H1 (cell line): ENCODE measurements at regions not wholly inside any gene's neighbourhood (a gene's known extent, or its start where the extent isn't known, plus 50 kb on each side); places are given as distances from the start of the nearest gene placed in this dataset.

Experiments
- CTCF ChIA-PET: fragments of 300-600 bp; sonication (Branson Sonifier 250); formaldehyde crosslinking; loops from one replicate; lab custom pipeline; 2021; ENCODE audit not compliant: partially characterized antibody; lab: Charles Lee
- POLR2A ChIA-PET: fragments of 300-600 bp; sonication (Branson Sonifier 250); formaldehyde crosslinking; loops from one replicate; lab custom pipeline; 2021; ENCODE audit warnings: inconsistent platforms; ENCODE audit not compliant: partially characterized antibody; lab: Charles Lee
- DNase-seq, 2 experiments: peaks; one replicate each; pipeline versions ENCODE4 v3.0.0 to v3.0.0-alpha.2; 2010 to 2022; ENCODE audit warnings: low spot score in 2 of 2, low read depth in 1 of 2, mixed read lengths in 1 of 2
- FAIRE-seq: peaks from 2 replicates; lab custom pipeline; 2011; peaks lifted over from hg19 to GRCh38; lab: Jason Lieb, UNC
- H2AFZ ChIP-seq: 2 replicates; pipeline ENCODE4 v1.8.1; 2012; ENCODE audit warnings: low read length, inconsistent platforms
- H2AK5ac ChIP-seq: 2 replicates; pipeline ENCODE4 v1.6.1; 2013; ENCODE audit warnings: low read depth, low read length
- H2BK120ac ChIP-seq: replicated peaks from 2 replicates; pipeline ENCODE3; 2013; ENCODE audit warnings: low read depth, low read length, inconsistent platforms
- H2BK12ac ChIP-seq: 2 replicates; pipeline ENCODE4 v1.6.1; 2013; ENCODE audit warnings: low read depth, low read length
- H2BK15ac ChIP-seq: 2 replicates; pipeline ENCODE4 v1.6.1; 2013; ENCODE audit warnings: low read length
- H2BK20ac ChIP-seq: 2 replicates; pipeline ENCODE4 v1.6.1; 2013; ENCODE audit warnings: low read length
- H2BK5ac ChIP-seq: 2 replicates; pipeline ENCODE4 v1.6.1; 2013; ENCODE audit warnings: low read depth, low read length
- H3K14ac ChIP-seq: 2 replicates; pipeline ENCODE4 v1.6.1; 2013; ENCODE audit warnings: inconsistent platforms; ENCODE audit not compliant: insufficient read length
- H3K18ac ChIP-seq: 2 replicates; pipeline ENCODE4 v1.6.1; 2013; ENCODE audit warnings: low read length; ENCODE audit errors: extremely low read depth
- H3K23ac ChIP-seq: 2 replicates; pipeline ENCODE4 v1.6.1; 2013; ENCODE audit warnings: inconsistent platforms; ENCODE audit not compliant: insufficient read length
- H3K23me2 ChIP-seq: 2 replicates; pipeline ENCODE4 v1.6.1; 2013; ENCODE audit warnings: low read depth, low read length
- H3K27ac ChIP-seq: 2 replicates; pipeline ENCODE4 v1.6.1; 2011; ENCODE audit warnings: low read depth, low read length, inconsistent platforms
- H3K27me3 ChIP-seq, 4 experiments: replicated peaks in 1 of 4; 1 replicate in 1 of 4; 2 replicates in 3 of 4; pipeline versions ENCODE4 v1.6.1 to v1.8.1; 2011 to 2013; ENCODE audit warnings: low read length in 3 of 4, mild to moderate bottlenecking in 3 of 4, inconsistent platforms in 2 of 4, mixed read lengths in 2 of 4, moderate library complexity in 1 of 4; ENCODE audit not compliant: control insufficient read depth in 3 of 4, insufficient read depth in 3 of 4; ENCODE audit errors: extremely low read depth in 1 of 4
- H3K36me3 ChIP-seq, 4 experiments: 2 replicates each; pipeline versions ENCODE4 v1.6.1 to v1.8.1; 2011 to 2013; ENCODE audit warnings: mild to moderate bottlenecking in 4 of 4, low read length in 3 of 4, moderate library complexity in 2 of 4, control low read depth in 1 of 4, inconsistent platforms in 1 of 4; ENCODE audit not compliant: insufficient read depth in 4 of 4, control insufficient read depth in 2 of 4
- H3K4ac ChIP-seq: replicated peaks from 2 replicates; pipeline ENCODE3; 2013; ENCODE audit warnings: low read length, low read depth, mixed read lengths, inconsistent platforms; ENCODE audit not compliant: insufficient read length
- H3K4me1 ChIP-seq, 4 experiments: replicated peaks in 1 of 4; 1 replicate in 1 of 4; 2 replicates in 3 of 4; pipeline versions ENCODE4 v1.6.1 to v1.8.1; 2011 to 2013; ENCODE audit warnings: low read length in 3 of 4, inconsistent platforms in 2 of 4, mixed read lengths in 1 of 4; ENCODE audit not compliant: insufficient read depth in 4 of 4, control insufficient read depth in 3 of 4
- H3K4me2 ChIP-seq, 2 experiments: 2 replicates each; pipeline versions ENCODE4 v1.6.1 to v1.8.1; 2011 to 2013; ENCODE audit warnings: low read depth in 2 of 2, low read length in 2 of 2, control low read depth in 1 of 2, inconsistent platforms in 1 of 2, mild to moderate bottlenecking in 1 of 2; ENCODE audit not compliant: insufficient read depth in 1 of 2
- H3K4me3 ChIP-seq, 4 experiments: fragments of 200-600, 300-600 bp in 1 of 4; sonication (generic), shearing (Covaris generic), sonication (Bioruptor Twin) in 1 of 4; 2 replicates each; pipeline versions ENCODE4 v1.5.1 to v1.8.1; 2011 to 2016; ENCODE audit warnings: low read length in 4 of 4, low read depth in 3 of 4, control low read depth in 2 of 4, inconsistent platforms in 2 of 4, mild to moderate bottlenecking in 2 of 4, mixed read lengths in 1 of 4, moderate library complexity in 1 of 4; ENCODE audit not compliant: insufficient read depth in 2 of 4; ENCODE audit errors: extremely low read depth in 1 of 4
- H3K56ac ChIP-seq: replicated peaks from 2 replicates; pipeline ENCODE3; 2013; ENCODE audit warnings: low read depth, mild to moderate bottlenecking, mixed read lengths, low read length, inconsistent platforms; ENCODE audit not compliant: insufficient read length
- H3K79me1 ChIP-seq: 2 replicates; pipeline ENCODE4 v1.6.1; 2013; ENCODE audit warnings: low read depth, low read length, control low read depth
- H3K79me2 ChIP-seq, 2 experiments: 2 replicates each; pipeline versions ENCODE4 v1.6.1 to v1.8.1; 2012 to 2013; ENCODE audit warnings: low read length in 2 of 2, mild to moderate bottlenecking in 2 of 2, inconsistent platforms in 1 of 2; ENCODE audit not compliant: insufficient read depth in 2 of 2, control insufficient read depth in 1 of 2
- H3K9ac ChIP-seq, 4 experiments: replicated peaks in 1 of 4; 1 replicate in 1 of 4; 2 replicates in 3 of 4; pipeline versions ENCODE4 v1.6.1 to v1.8.1; 2011 to 2013; ENCODE audit warnings: low read depth in 3 of 4, low read length in 3 of 4, control low read depth in 2 of 4, mild to moderate bottlenecking in 2 of 4, moderate library complexity in 2 of 4, inconsistent platforms in 1 of 4; ENCODE audit errors: extremely low read depth in 1 of 4
- H3K9me3 ChIP-seq, 2 experiments: 2 replicates each; pipeline versions ENCODE4 v1.6.1 to v1.8.1; 2012 to 2013; ENCODE audit warnings: mild to moderate bottlenecking in 2 of 2, moderate library complexity in 2 of 2, control low read depth in 1 of 2, inconsistent platforms in 1 of 2, low read depth in 1 of 2, low read length in 1 of 2, mixed read lengths in 1 of 2; ENCODE audit not compliant: insufficient read depth in 2 of 2
- H4K20me1 ChIP-seq, 2 experiments: replicated peaks in 1 of 2; 2 replicates each; pipeline versions ENCODE3 to v1.8.1; 2011 to 2013; ENCODE audit warnings: inconsistent platforms in 2 of 2, low read length in 2 of 2, mild to moderate bottlenecking in 1 of 2; ENCODE audit not compliant: insufficient read depth in 2 of 2, control insufficient read depth in 1 of 2
- H4K5ac ChIP-seq: 2 replicates; pipeline ENCODE4 v1.6.1; 2013; ENCODE audit warnings: low read length, low read depth, mixed read lengths, inconsistent platforms; ENCODE audit not compliant: insufficient read length
- H4K8ac ChIP-seq: 2 replicates; pipeline ENCODE4 v1.8.0; 2013; ENCODE audit warnings: mild to moderate bottlenecking, moderate library complexity, low read length, inconsistent platforms; ENCODE audit not compliant: insufficient read depth; ENCODE audit errors: extremely low read depth
- H4K91ac ChIP-seq: replicated peaks from 2 replicates; pipeline ENCODE3; 2013; ENCODE audit warnings: low read length, mixed read lengths, inconsistent platforms; ENCODE audit not compliant: insufficient read length
- BRCA1 ChIP-seq: IDR thresholded peaks from 2 replicates; pipeline ENCODE4 v1.6.1; 2012; ENCODE audit warnings: low read depth, low read length, improper control_type of control experiment
- CBX5 ChIP-seq: fragments of 300-800, 300-1000 bp; sonication (generic); IDR thresholded peaks from 2 replicates; pipeline ENCODE4 v1.7.1; 2016; ENCODE audit warnings: antibody characterized with exemption, low read length, low read depth
- CBX8 ChIP-seq: fragments of 300-800, 300-1000 bp; sonication (generic); IDR thresholded peaks from 2 replicates; pipeline ENCODE4 v1.7.1; 2016; ENCODE audit warnings: low read depth, low read length, borderline replicate concordance
- EZH2 ChIP-seq: fragments of 200-600 bp; sonication (generic); IDR thresholded peaks from 2 replicates; pipeline ENCODE4 v1.7.1; 2012; ENCODE audit warnings: low read depth, mild to moderate bottlenecking, moderate library complexity, low read length, inconsistent platforms; ENCODE audit not compliant: severe bottlenecking
- HDAC6 ChIP-seq: IDR thresholded peaks from one replicate; pipeline ENCODE4 v1.7.1; 2012; ENCODE audit warnings: low read depth, mild to moderate bottlenecking, inconsistent platforms, low read length, moderate library complexity
- KDM4A ChIP-seq: IDR thresholded peaks from one replicate; pipeline ENCODE4 v1.7.1; 2012; ENCODE audit warnings: low read depth, mild to moderate bottlenecking, moderate library complexity, low read length, inconsistent platforms; ENCODE audit not compliant: severe bottlenecking
- PHF8 ChIP-seq: fragments of 200-600 bp; sonication (generic); conservative IDR thresholded peaks from 2 replicates; pipeline ENCODE4 v1.7.1; 2012; ENCODE audit warnings: low read depth, mild to moderate bottlenecking, inconsistent platforms, low read length, moderate library complexity
- RNF2 ChIP-seq: fragments of 200-900, 300-1000 bp; sonication (generic); IDR thresholded peaks from 2 replicates; pipeline ENCODE4 v1.7.1; 2016; ENCODE audit warnings: borderline replicate concordance, low read depth, mild to moderate bottlenecking, antibody characterized with exemption, low read length; ENCODE audit not compliant: poor library complexity, severe bottlenecking; ENCODE audit errors: missing control alignments
- SIX5 ChIP-seq: IDR thresholded peaks from 2 replicates; pipeline ENCODE4 v1.6.1; 2011; ENCODE audit warnings: mild to moderate bottlenecking, low read depth, low read length
- TAF1 ChIP-seq: IDR thresholded peaks from 2 replicates; pipeline ENCODE4 v1.6.1; 2011; ENCODE audit warnings: mild to moderate bottlenecking, low read depth, low read length
- WGBS, 2 experiments: shearing (Covaris generic) in 1 of 2; methylation state at CpG; one replicate each; pipeline versions ENCODE4 v1.1.6 to v1.1.7; 2013 to 2015; ENCODE audit warnings: low lambda C conversion rate in 2 of 2, mixed read lengths in 2 of 2, inconsistent platforms in 1 of 2, low coverage in 1 of 2, missing lambda C conversion rate in 1 of 2; ENCODE audit not compliant: insufficient replicate concordance in 2 of 2, insufficient coverage in 1 of 2, insufficient read length in 1 of 2; ENCODE audit errors: extremely low coverage in 1 of 2, missing lambda C conversion rate in 1 of 2; 5-methylcytosine and 5-hydroxymethylcytosine counted together
- TF ChIP-seq, protein P1 (sequence below): IDR thresholded peaks from 2 replicates; pipeline ENCODE4 v1.6.1; 2012; ENCODE audit warnings: inconsistent platforms
- TF ChIP-seq, protein P2 (sequence below): IDR thresholded peaks from 2 replicates; pipeline ENCODE4 v1.6.1; 2012; ENCODE audit warnings: low read length, inconsistent platforms

DNA sequence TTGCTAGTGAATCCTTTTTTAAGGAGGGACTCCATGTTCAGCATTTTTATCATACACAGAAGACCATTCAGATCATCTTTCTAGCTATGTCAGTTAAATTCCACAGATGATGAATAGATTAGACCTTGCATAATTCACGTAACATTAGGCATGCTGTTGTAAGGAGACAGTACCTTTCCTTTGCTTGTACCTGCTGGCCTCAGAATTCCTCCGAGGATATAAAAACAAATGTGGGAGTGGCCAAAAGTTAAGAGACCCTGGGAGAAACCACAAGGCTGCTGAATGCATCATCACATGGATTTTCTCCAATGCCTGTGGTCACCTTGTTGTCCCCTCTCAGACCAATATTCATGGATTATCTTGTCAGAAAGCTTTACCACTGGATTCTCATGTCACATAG lies 201.4 kb downstream of the MAGEB17 start:
- POLR2A ChIA-PET, result no interaction called here
- no peak overlapping the region for H3K4me2 ChIP-seq
- no peak overlapping the region for H3K56ac ChIP-seq

More for the DNA sequence above, 201.4 kb downstream of the MAGEB17 start:
- Histone ChIP-seq H3K4me3 (no peak overlapping the region), H3K9me3 (no peaks in the 10 kb centered on the region), H3K4me1 (no peaks in the 10 kb centered on the region), H3K79me1 (no peaks in the 10 kb centered on the region), H2BK20ac (no peak overlapping the region), H3K9ac (no peak overlapping the region), H3K4ac (no peak overlapping the region), H4K91ac (no peak overlapping the region), H2BK120ac (no peak overlapping the region), H3K18ac (no peak overlapping the region), H2BK5ac (no peak overlapping the region), H2BK12ac (no peak overlapping the region), H4K8ac (no peak overlapping the region), H3K23me2 (no peaks in the 10 kb centered on the region), H2AFZ (no peak overlapping the region), H4K5ac (no peak overlapping the region), H3K27ac (no peak overlapping the region), H3K27me3 (no peaks in the 10 kb centered on the region), H3K23ac (no peak overlapping the region), H3K79me2 (no peaks in the 10 kb centered on the region), H3K36me3 (no peaks in the 10 kb centered on the region), H4K20me1 (no peaks in the 10 kb centered on the region), H2AK5ac (no peak overlapping the region), H2BK15ac (no peak overlapping the region), H3K14ac (no peak overlapping the region)
- no peak for DNase-seq
- TF ChIP-seq TAF1, result no peak
- TF ChIP-seq PHF8, result no peak
- no peak for TF ChIP-seq RNF2
- no peak for TF ChIP-seq KDM4A
- TF ChIP-seq HDAC6, result no peak
- no peak for TF ChIP-seq EZH2
- TF ChIP-seq, protein P1, sequence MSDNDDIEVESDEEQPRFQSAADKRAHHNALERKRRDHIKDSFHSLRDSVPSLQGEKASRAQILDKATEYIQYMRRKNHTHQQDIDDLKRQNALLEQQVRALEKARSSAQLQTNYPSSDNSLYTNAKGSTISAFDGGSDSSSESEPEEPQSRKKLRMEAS, result no peak
- TF ChIP-seq CBX8, result no peak
- no peak for TF ChIP-seq SIX5
- TF ChIP-seq, protein P2, sequence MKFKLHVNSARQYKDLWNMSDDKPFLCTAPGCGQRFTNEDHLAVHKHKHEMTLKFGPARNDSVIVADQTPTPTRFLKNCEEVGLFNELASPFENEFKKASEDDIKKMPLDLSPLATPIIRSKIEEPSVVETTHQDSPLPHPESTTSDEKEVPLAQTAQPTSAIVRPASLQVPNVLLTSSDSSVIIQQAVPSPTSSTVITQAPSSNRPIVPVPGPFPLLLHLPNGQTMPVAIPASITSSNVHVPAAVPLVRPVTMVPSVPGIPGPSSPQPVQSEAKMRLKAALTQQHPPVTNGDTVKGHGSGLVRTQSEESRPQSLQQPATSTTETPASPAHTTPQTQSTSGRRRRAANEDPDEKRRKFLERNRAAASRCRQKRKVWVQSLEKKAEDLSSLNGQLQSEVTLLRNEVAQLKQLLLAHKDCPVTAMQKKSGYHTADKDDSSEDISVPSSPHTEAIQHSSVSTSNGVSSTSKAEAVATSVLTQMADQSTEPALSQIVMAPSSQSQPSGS, result no peak
- no peak for TF ChIP-seq BRCA1
- TF ChIP-seq CBX5, result no peak
- 78% methylated on average over 2 of the region's 2 CpGs; no CpG with 5 or more reads in 1 of the 2 experiments for WGBS, 2 experiments
- CTCF ChIA-PET, result interaction anchor here (0.7 kb wide), 1 partner anchor 13 kb away, joined by 3 read pairs; no protein-coding TSS in a partner anchor
- no peak for FAIRE-seq
